KMS-11 (cell line): ENCODE measurements at regions not wholly inside any gene's neighbourhood (a gene's known extent, or its start where the extent isn't known, plus 50 kb on each side); places are given as distances from the start of the nearest gene placed in this dataset.

Experiments
- H2AFZ ChIP-seq: fragments of 200-600 bp; sonication (generic); 2 replicates; pipeline ENCODE4 v1.6.1; 2016; ENCODE audit warnings: antibody characterized with exemption, mixed run types, low read depth
- H3K27ac ChIP-seq: fragments of 200-600 bp; sonication (generic); 2 replicates; pipeline ENCODE4 v1.6.1; 2016; ENCODE audit warnings: mild to moderate bottlenecking, mixed run types
- H3K27me3 ChIP-seq: fragments of 200-600 bp; sonication (generic); 2 replicates; pipeline ENCODE4 v1.6.1; 2017; ENCODE audit warnings: mild to moderate bottlenecking, low read depth, mixed run types, moderate library complexity; ENCODE audit not compliant: insufficient read depth
- H3K36me3 ChIP-seq: fragments of 200-600 bp; sonication (generic); 2 replicates; pipeline ENCODE4 v1.6.1; 2017; ENCODE audit warnings: mild to moderate bottlenecking, mixed run types; ENCODE audit not compliant: insufficient read depth
- H3K4me1 ChIP-seq: fragments of 200-600 bp; sonication (generic); 2 replicates; pipeline ENCODE4 v1.6.1; 2016; ENCODE audit warnings: mild to moderate bottlenecking, low read depth, mixed run types; ENCODE audit not compliant: poor library complexity, severe bottlenecking
- H3K4me2 ChIP-seq: fragments of 200-600 bp; sonication (generic); 2 replicates; pipeline ENCODE4 v1.7.0; 2016; ENCODE audit warnings: mild to moderate bottlenecking, mixed run types
- H3K4me3 ChIP-seq: fragments of 200-600 bp; sonication (generic); IDR thresholded peaks from 2 replicates; pipeline ENCODE4 v1.6.1; 2017; ENCODE audit warnings: low read depth, low read length, mixed read lengths; ENCODE audit not compliant: insufficient read depth
- H3K79me2 ChIP-seq: fragments of 200-600 bp; sonication (generic); 2 replicates; pipeline ENCODE4 v1.6.1; 2016; ENCODE audit warnings: low read depth, mixed run types; ENCODE audit not compliant: insufficient read depth
- H3K9ac ChIP-seq: fragments of 200-600 bp; sonication (generic); 2 replicates; pipeline ENCODE4 v1.6.1; 2016; ENCODE audit warnings: mild to moderate bottlenecking, mixed run types
- H4K20me1 ChIP-seq: fragments of 200-600 bp; sonication (generic); 2 replicates; pipeline ENCODE4 v1.6.1; 2016; ENCODE audit warnings: mild to moderate bottlenecking, mixed run types; ENCODE audit not compliant: insufficient read depth
- TF ChIP-seq, protein P1 (sequence below): fragments of 200-600 bp; sonication (generic); conservative IDR thresholded peaks from 2 replicates; pipeline ENCODE4 v1.6.1; 2017; ENCODE audit warnings: low read depth, mild to moderate bottlenecking, antibody characterized with exemption, low read length, moderate library complexity, mixed read lengths

DNA sequence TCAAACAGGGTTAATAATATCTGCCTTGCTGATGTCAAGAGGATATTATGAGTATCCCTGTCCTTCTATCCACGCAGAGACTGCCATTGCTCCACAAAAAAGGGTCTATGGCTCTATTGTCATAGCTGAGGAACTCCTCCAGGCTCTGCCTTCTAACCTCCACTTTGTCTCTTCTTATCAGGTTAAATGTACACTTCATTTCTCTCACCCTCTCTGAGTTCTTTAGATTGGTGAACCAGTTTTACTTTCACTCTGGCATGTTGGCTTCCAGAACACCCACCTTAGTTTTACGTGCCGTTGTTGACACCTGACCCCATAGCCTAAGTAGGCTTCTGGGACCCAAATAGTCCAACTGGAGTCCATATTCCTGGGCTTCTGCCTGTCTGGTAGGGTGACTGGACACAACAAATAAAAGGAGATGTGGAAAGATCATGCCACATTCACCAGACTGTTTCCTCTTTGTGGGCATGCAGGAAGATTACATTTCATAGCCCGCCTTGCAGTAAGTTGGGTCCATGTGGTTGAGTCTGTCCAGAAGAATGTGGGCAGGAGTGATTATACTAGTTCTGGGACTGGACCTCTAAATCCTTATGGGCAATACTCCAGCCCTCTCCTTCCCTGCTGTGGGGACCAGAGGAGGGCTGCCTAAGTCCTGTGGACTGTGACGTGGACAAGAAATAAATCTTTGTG is 350.4 kb upstream of the CLINT1 start:
- Histone ChIP-seq H3K4me3 (no peak overlapping the region), H3K27ac (no peak overlapping the region), H3K36me3 (no peaks in the 10 kb centered on the region), H3K4me2 (no peak overlapping the region), H3K79me2 (no peaks in the 10 kb centered on the region), H3K9ac (no peak overlapping the region), H4K20me1 (no peaks in the 10 kb centered on the region), H2AFZ (no peak overlapping the region), H3K27me3 (no peaks in the 10 kb centered on the region), H3K4me1 (no peaks in the 10 kb centered on the region)
- TF ChIP-seq, protein P1, sequence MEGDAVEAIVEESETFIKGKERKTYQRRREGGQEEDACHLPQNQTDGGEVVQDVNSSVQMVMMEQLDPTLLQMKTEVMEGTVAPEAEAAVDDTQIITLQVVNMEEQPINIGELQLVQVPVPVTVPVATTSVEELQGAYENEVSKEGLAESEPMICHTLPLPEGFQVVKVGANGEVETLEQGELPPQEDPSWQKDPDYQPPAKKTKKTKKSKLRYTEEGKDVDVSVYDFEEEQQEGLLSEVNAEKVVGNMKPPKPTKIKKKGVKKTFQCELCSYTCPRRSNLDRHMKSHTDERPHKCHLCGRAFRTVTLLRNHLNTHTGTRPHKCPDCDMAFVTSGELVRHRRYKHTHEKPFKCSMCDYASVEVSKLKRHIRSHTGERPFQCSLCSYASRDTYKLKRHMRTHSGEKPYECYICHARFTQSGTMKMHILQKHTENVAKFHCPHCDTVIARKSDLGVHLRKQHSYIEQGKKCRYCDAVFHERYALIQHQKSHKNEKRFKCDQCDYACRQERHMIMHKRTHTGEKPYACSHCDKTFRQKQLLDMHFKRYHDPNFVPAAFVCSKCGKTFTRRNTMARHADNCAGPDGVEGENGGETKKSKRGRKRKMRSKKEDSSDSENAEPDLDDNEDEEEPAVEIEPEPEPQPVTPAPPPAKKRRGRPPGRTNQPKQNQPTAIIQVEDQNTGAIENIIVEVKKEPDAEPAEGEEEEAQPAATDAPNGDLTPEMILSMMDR = no peak

DNA sequence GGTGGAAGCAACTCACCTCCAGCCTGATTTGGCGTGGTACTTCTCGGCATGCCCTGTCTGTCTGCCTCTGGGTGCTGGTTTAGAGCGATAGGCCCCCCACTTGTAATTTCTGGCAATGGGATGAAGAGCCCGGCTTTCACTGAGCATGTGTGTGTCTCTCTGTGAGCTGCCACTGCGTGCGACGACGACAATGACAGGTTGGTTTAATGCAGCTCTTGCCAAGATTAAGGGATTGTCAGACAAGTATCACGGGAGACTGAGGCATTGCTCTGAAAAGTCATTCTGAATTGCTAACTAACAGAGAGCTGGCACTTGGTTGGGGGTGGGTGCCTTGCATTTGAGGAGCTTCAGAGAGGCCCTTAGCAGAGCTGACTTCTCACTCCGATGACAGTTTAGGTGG is 348.8 kb upstream of the CLINT1 start:
- no peaks in the 10 kb centered on the region for H4K20me1 ChIP-seq
- no peak overlapping the region for H3K4me2 ChIP-seq
- no peak overlapping the region for H3K4me3 ChIP-seq
- no peaks in the 10 kb centered on the region for H3K27me3 ChIP-seq
- no peak overlapping the region for H3K27ac ChIP-seq
- no peak overlapping the region for H2AFZ ChIP-seq
- H3K9ac ChIP-seq = no peak overlapping the region
- H3K4me1 ChIP-seq = no peaks in the 10 kb centered on the region
- H3K79me2 ChIP-seq = no peaks in the 10 kb centered on the region
- TF ChIP-seq, protein P1 = no peak
- no peaks in the 10 kb centered on the region for H3K36me3 ChIP-seq

DNA sequence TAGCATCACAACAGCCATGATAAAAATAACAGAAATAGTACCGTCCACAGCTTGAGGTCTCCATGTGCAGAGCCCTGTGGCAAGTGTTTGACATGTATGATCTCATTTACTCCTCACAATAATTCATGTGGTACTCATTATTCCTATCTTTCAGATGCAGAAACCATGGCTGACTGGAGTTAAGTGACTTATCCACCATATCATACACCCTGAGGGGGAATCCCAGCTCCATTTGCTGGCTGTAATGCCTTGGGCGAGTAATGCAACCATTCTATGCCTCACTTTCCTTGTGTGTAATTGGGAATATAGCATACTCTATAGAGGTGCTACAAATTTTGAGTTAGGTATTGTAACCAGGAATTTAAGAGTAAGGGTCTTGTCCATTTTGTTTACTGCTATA is 347.0 kb upstream of the CLINT1 start:
- Histone ChIP-seq H2AFZ (no peak overlapping the region), H3K9ac (no peak overlapping the region), H3K36me3 (no peaks in the 10 kb centered on the region), H4K20me1 (no peaks in the 10 kb centered on the region), H3K79me2 (no peaks in the 10 kb centered on the region), H3K4me1 (no peaks in the 10 kb centered on the region), H3K4me2 (no peak overlapping the region), H3K27me3 (no peaks in the 10 kb centered on the region), H3K27ac (no peak overlapping the region), H3K4me3 (no peak overlapping the region)
- TF ChIP-seq, protein P1 = no peak

DNA sequence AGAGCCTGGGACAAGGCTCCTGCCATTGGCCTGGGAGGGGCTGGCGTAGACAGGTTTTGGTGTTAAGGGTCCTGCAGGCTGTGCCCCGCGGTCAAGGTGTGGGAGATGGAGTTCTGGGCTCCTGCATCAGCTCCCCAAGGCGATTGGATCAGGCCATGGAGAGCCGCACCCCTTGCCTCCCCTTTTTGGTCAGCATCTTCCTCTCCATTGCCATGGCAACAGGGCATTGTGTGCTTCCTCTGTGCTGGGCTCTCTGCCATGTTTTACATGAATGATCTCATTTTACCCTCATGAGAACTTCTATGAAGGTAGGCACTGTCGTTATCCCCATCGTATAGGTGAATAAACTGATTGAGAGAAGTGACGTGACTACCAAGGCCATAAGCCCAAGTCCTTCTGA is 344.3 kb upstream of the CLINT1 start:
- Histone ChIP-seq H3K4me2 (no peak overlapping the region), H3K4me3 (no peak overlapping the region), H3K36me3 (no peaks in the 10 kb centered on the region), H3K27me3 (no peaks in the 10 kb centered on the region), H4K20me1 (no peaks in the 10 kb centered on the region), H3K9ac (no peak overlapping the region), H3K27ac (no peak overlapping the region), H2AFZ (no peak overlapping the region), H3K79me2 (no peaks in the 10 kb centered on the region), H3K4me1 (no peaks in the 10 kb centered on the region)
- TF ChIP-seq, protein P1 = no peak
